ENCODE measurements at regions not wholly inside any gene's neighbourhood (a gene's known extent, or its start where the extent isn't known, plus 50 kb on each side); places are given as distances from the start of the nearest gene placed in this dataset.
"Not testable (repeated sequence)": the region's sequence is repeated elsewhere in the genome, so short reads cannot be mapped to it uniquely, and the experiment has no call there.

DNA sequence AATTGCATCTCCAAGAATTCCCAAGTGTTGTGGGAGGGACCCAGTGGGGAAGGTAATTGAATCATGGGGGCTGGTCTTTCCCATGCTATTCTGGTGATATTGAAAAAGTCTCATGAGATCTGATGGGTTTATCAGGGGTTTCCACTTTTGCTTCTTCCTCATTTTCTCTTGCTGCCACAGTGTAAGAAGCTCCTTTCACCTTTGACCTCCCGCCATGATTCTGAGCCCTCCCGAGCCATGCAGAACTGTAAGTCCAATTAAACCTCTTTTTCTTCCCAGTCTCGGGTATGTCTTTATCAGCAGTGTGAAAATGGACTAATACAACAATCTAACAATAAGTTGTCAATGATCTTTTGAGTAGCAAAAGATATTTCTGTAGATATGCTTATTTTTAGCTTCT, 338.1 kb upstream of the GALNTL6 start:
- H3K27ac Mint-ChIP-seq; H3K27me3 Mint-ChIP-seq; ATAC-seq (replicated peaks in 1 of 4); CTCF ChIA-PET; H3K36me3 ChIP-seq (ENCODE audit: control insufficient read depth in 2 of 2, extremely low read depth in 1 of 2, insufficient read depth in 1 of 2, low read length in 1 of 2); H3K4me1 Mint-ChIP-seq; DNase-seq; H3K27me3 ChIP-seq (replicated peaks in 1 of 2; ENCODE audit: control insufficient read depth in 2 of 2, extremely low read depth in 1 of 2, insufficient read depth in 2 of 2, low read length in 1 of 2); H3K4me1 ChIP-seq (ENCODE audit: control insufficient read depth in 1 of 2, extremely low read depth in 1 of 2, insufficient read depth in 2 of 2, low read length in 2 of 2); H3K9me3 ChIP-seq; H3K36me3 Mint-ChIP-seq; H3K4me3 ChIP-seq (ENCODE audit: control insufficient read depth in 1 of 2, extremely low read depth in 1 of 2, low read length in 1 of 2); H3K27ac ChIP-seq (ENCODE audit: low read length); H3K4me3 Mint-ChIP-seq: not testable (repeated sequence)
- POLR2A ChIA-PET: interaction anchor here in 1 of 2 donors (0.7 kb wide), 1 partner anchor 93 kb away, joined by 4 read pairs; no protein-coding TSS in a partner anchor
- WGBS (ENCODE audit: insufficient coverage): 90% methylated on average over 2 of the region's 3 CpGs
- peaks cover 2 to 12% (median 3%) of the 10 kb centered on the region in 3 donors for H3K9me3 Mint-ChIP-seq

- Mint-ChIP-seq H3K27ac (no peak overlapping the region), H3K4me3 (no peak overlapping the region), H3K27me3 (no peaks in the 10 kb centered on the region), H3K9me3 (peaks cover 3 to 16% (median 4%) of the 10 kb centered on the region in 3 donors), H3K4me1 (no peaks in the 10 kb centered on the region), H3K36me3 (no peaks in the 10 kb centered on the region)
- POLR2A ChIA-PET: no interaction called here
- no peak for DNase-seq
- H3K27me3 ChIP-seq (replicated peaks in 1 of 2; ENCODE audit: control insufficient read depth in 2 of 2, extremely low read depth in 1 of 2, insufficient read depth in 2 of 2, low read length in 1 of 2): no peaks in the 10 kb centered on the region
- ATAC-seq (replicated peaks in 1 of 4): no peak
- no peaks in the 10 kb centered on the region for H3K4me1 ChIP-seq (ENCODE audit: control insufficient read depth in 1 of 2, extremely low read depth in 1 of 2, insufficient read depth in 2 of 2, low read length in 2 of 2)
- H3K9me3 ChIP-seq: no peaks in the 10 kb centered on the region
- no peaks in the 10 kb centered on the region for H3K36me3 ChIP-seq (ENCODE audit: control insufficient read depth in 2 of 2, extremely low read depth in 1 of 2, insufficient read depth in 1 of 2, low read length in 1 of 2)
- CTCF ChIA-PET: no interaction called here
- no peak overlapping the region for H3K4me3 ChIP-seq (ENCODE audit: control insufficient read depth in 1 of 2, extremely low read depth in 1 of 2, low read length in 1 of 2)
- 70% methylated on average over 2 of the region's 2 CpGs for WGBS (ENCODE audit: insufficient coverage)
- no peak overlapping the region for H3K27ac ChIP-seq (ENCODE audit: low read length)
These were observed 340.0 kb upstream of the GALNTL6 start for GRCh38 chr4:171473155-171473554.

DNA sequence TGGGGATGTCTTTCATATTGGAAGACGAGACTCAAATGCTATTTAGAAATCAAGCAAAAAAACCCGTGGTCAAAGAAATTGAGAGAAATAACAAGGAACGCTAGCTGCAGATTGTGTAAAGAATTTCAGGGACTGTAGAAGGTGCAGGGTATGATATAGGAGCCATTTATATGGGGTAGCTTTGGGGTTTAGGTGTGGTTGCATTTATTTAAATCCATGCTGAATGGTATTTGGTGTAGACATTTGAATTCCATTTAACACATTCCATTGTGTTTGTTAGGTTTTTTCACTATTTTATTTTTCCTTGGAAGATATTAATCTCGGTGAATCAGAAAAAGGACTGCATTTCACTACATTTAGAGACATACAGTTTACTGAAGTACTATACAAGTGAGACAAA, 341.0 kb upstream of the GALNTL6 start:
- POLR2A ChIA-PET: no interaction called here
- peaks cover 6 to 20% (median 6%) of the 10 kb centered on the region in 3 donors for H3K9me3 Mint-ChIP-seq
- H3K27me3 Mint-ChIP-seq: no peaks in the 10 kb centered on the region
- WGBS (ENCODE audit: insufficient coverage): 71% methylated on average over 3 of the region's 4 CpGs
- Histone ChIP-seq H3K27me3 (replicated peaks in 1 of 2; ENCODE audit: control insufficient read depth in 2 of 2, extremely low read depth in 1 of 2, insufficient read depth in 2 of 2, low read length in 1 of 2) (no peaks in the 10 kb centered on the region), H3K4me3 (ENCODE audit: control insufficient read depth in 1 of 2, extremely low read depth in 1 of 2, low read length in 1 of 2) (no peak overlapping the region), H3K36me3 (ENCODE audit: control insufficient read depth in 2 of 2, extremely low read depth in 1 of 2, insufficient read depth in 1 of 2, low read length in 1 of 2) (no peaks in the 10 kb centered on the region), H3K4me1 (ENCODE audit: control insufficient read depth in 1 of 2, extremely low read depth in 1 of 2, insufficient read depth in 2 of 2, low read length in 2 of 2) (no peaks in the 10 kb centered on the region), H3K9me3 (no peaks in the 10 kb centered on the region), H3K27ac (ENCODE audit: low read length) (no peak overlapping the region)
- H3K36me3 Mint-ChIP-seq: no peaks in the 10 kb centered on the region
- DNase-seq (no peak), ATAC-seq (replicated peaks in 1 of 4) (no peak)
- H3K4me3 Mint-ChIP-seq: no peak overlapping the region
- H3K27ac Mint-ChIP-seq: no peak overlapping the region
- no peaks in the 10 kb centered on the region for H3K4me1 Mint-ChIP-seq
- CTCF ChIA-PET: no interaction called here

- no peak overlapping the region for H3K27ac Mint-ChIP-seq
- H3K4me3 Mint-ChIP-seq: no peak overlapping the region
- no peaks in the 10 kb centered on the region for H3K27me3 Mint-ChIP-seq
- H3K9me3 ChIP-seq: no peaks in the 10 kb centered on the region
- H3K4me1 ChIP-seq (ENCODE audit: control insufficient read depth in 1 of 2, extremely low read depth in 1 of 2, insufficient read depth in 2 of 2, low read length in 2 of 2): no peaks in the 10 kb centered on the region
- DNase-seq: no peak
- H3K36me3 Mint-ChIP-seq: no peaks in the 10 kb centered on the region
- H3K4me1 Mint-ChIP-seq: no peaks in the 10 kb centered on the region
- no peak overlapping the region for H3K4me3 ChIP-seq (ENCODE audit: control insufficient read depth in 1 of 2, extremely low read depth in 1 of 2, low read length in 1 of 2)
- ChIA-PET CTCF (no interaction called here), POLR2A (no interaction called here)
- no peaks in the 10 kb centered on the region for H3K27me3 ChIP-seq (replicated peaks in 1 of 2; ENCODE audit: control insufficient read depth in 2 of 2, extremely low read depth in 1 of 2, insufficient read depth in 2 of 2, low read length in 1 of 2)
- no peak overlapping the region for H3K27ac ChIP-seq (ENCODE audit: low read length)
- H3K9me3 Mint-ChIP-seq: peaks cover 9 to 11% (median 9%) of the 10 kb centered on the region in 3 donors
- no peaks in the 10 kb centered on the region for H3K36me3 ChIP-seq (ENCODE audit: control insufficient read depth in 2 of 2, extremely low read depth in 1 of 2, insufficient read depth in 1 of 2, low read length in 1 of 2)
- no peak for ATAC-seq (replicated peaks in 1 of 4)
- no CpG with 5 or more reads among the region's 3 CpGs for WGBS (ENCODE audit: insufficient coverage)
These were observed 348.7 kb upstream of the GALNTL6 start for GRCh38 chr4:171464499-171464898.

- H3K4me3 ChIP-seq (ENCODE audit: control insufficient read depth in 1 of 2, extremely low read depth in 1 of 2, low read length in 1 of 2): no peak overlapping the region
- no peak for DNase-seq
- no peaks in the 10 kb centered on the region for H3K4me1 Mint-ChIP-seq
- H3K27me3 ChIP-seq (replicated peaks in 1 of 2; ENCODE audit: control insufficient read depth in 2 of 2, extremely low read depth in 1 of 2, insufficient read depth in 2 of 2, low read length in 1 of 2): no peaks in the 10 kb centered on the region
- no peak overlapping the region for H3K27ac Mint-ChIP-seq
- H3K36me3 ChIP-seq (ENCODE audit: control insufficient read depth in 2 of 2, extremely low read depth in 1 of 2, insufficient read depth in 1 of 2, low read length in 1 of 2): no peaks in the 10 kb centered on the region
- peaks cover 10 to 13% (median 10%) of the 10 kb centered on the region in 3 donors for H3K9me3 Mint-ChIP-seq
- no peaks in the 10 kb centered on the region for H3K27me3 Mint-ChIP-seq
- ATAC-seq (replicated peaks in 1 of 4): no peak
- ChIA-PET POLR2A (no interaction called here), CTCF (no interaction called here)
- H3K27ac ChIP-seq (ENCODE audit: low read length): no peak overlapping the region
- H3K4me1 ChIP-seq (ENCODE audit: control insufficient read depth in 1 of 2, extremely low read depth in 1 of 2, insufficient read depth in 2 of 2, low read length in 2 of 2): no peaks in the 10 kb centered on the region
- no peaks in the 10 kb centered on the region for H3K36me3 Mint-ChIP-seq
- no peak overlapping the region for H3K4me3 Mint-ChIP-seq
- H3K9me3 ChIP-seq: no peaks in the 10 kb centered on the region
These were observed 352.0 kb upstream of the GALNTL6 start for GRCh38 chr4:171461191-171461590.

DNA sequence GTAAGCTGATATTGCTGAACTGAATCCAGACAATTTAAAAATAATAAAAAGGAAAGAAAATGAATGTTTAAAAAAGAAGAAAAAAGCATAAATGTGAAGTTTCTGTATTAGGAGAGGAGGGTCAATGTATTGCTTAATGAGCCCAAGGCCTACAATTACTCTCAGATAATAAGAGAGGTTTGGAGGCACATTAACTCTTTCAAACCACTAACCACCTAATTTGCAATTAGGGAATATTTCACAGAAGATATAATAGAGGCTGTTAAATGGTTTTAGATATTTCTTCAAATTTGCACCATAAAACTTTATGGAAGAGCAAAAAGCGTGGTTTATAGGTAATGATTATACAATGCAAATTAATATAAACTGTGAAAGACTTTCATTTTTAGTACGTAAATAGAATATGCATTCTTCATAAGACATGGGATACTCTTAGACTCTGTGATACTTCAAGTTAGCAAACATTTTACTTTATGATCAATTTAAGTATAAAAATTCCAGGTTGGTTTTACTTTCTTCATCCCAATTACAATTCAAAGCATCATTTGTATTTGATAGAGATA, 364.2 kb upstream of the GALNTL6 start:
- ATAC-seq (replicated peaks in 1 of 4) (no peak), DNase-seq (no peak)
- Mint-ChIP-seq H3K4me3 (no peak overlapping the region), H3K27me3 (no peaks in the 10 kb centered on the region), H3K4me1 (no peaks in the 10 kb centered on the region), H3K9me3 (peaks cover 0 to 4% (median 3%) of the 10 kb centered on the region in 3 donors), H3K27ac (no peak overlapping the region), H3K36me3 (no peaks in the 10 kb centered on the region)
- Histone ChIP-seq H3K36me3 (ENCODE audit: control insufficient read depth in 2 of 2, extremely low read depth in 1 of 2, insufficient read depth in 1 of 2, low read length in 1 of 2) (no peaks in the 10 kb centered on the region), H3K4me1 (ENCODE audit: control insufficient read depth in 1 of 2, extremely low read depth in 1 of 2, insufficient read depth in 2 of 2, low read length in 2 of 2) (no peaks in the 10 kb centered on the region), H3K27ac (ENCODE audit: low read length) (no peak overlapping the region), H3K9me3 (no peaks in the 10 kb centered on the region), H3K27me3 (replicated peaks in 1 of 2; ENCODE audit: control insufficient read depth in 2 of 2, extremely low read depth in 1 of 2, insufficient read depth in 2 of 2, low read length in 1 of 2) (no peaks in the 10 kb centered on the region), H3K4me3 (ENCODE audit: control insufficient read depth in 1 of 2, extremely low read depth in 1 of 2, low read length in 1 of 2) (no peak overlapping the region)
- no CpG with 5 or more reads among the region's 2 CpGs for WGBS (ENCODE audit: insufficient coverage)
- POLR2A ChIA-PET: no interaction called here
- CTCF ChIA-PET: no interaction called here

GRCh38 chr4:171448358-171448757, 364.8 kb upstream of the GALNTL6 start:
- no CpG with 5 or more reads among the region's 2 CpGs for WGBS (ENCODE audit: insufficient coverage)
- no peaks in the 10 kb centered on the region for H3K36me3 Mint-ChIP-seq
- no peak overlapping the region for H3K27ac Mint-ChIP-seq
- Histone ChIP-seq H3K4me3 (ENCODE audit: control insufficient read depth in 1 of 2, extremely low read depth in 1 of 2, low read length in 1 of 2) (no peak overlapping the region), H3K36me3 (ENCODE audit: control insufficient read depth in 2 of 2, extremely low read depth in 1 of 2, insufficient read depth in 1 of 2, low read length in 1 of 2) (no peaks in the 10 kb centered on the region), H3K4me1 (ENCODE audit: control insufficient read depth in 1 of 2, extremely low read depth in 1 of 2, insufficient read depth in 2 of 2, low read length in 2 of 2) (no peaks in the 10 kb centered on the region), H3K27ac (ENCODE audit: low read length) (no peak overlapping the region), H3K27me3 (replicated peaks in 1 of 2; ENCODE audit: control insufficient read depth in 2 of 2, extremely low read depth in 1 of 2, insufficient read depth in 2 of 2, low read length in 1 of 2) (no peaks in the 10 kb centered on the region), H3K9me3 (no peaks in the 10 kb centered on the region)
- ChIA-PET POLR2A (no interaction called here), CTCF (no interaction called here)
- no peaks in the 10 kb centered on the region for H3K4me1 Mint-ChIP-seq
- H3K4me3 Mint-ChIP-seq: no peak overlapping the region
- ATAC-seq (replicated peaks in 1 of 4): no peak
- no peaks in the 10 kb centered on the region for H3K27me3 Mint-ChIP-seq
- DNase-seq: no peak
- peaks cover 0 to 4% (median 3%) of the 10 kb centered on the region in 3 donors for H3K9me3 Mint-ChIP-seq

Data from T-cell (primary cell).